Right atrium auricular region (tissue), 2 donors: ENCODE measurements at regions not wholly inside any gene's neighbourhood (a gene's known extent, or its start where the extent isn't known, plus 50 kb on each side); places are given as distances from the start of the nearest gene placed in this dataset.

Source experiments
- DNase-seq: peaks from one replicate; pipeline ENCODE4 v3.0.0-alpha.2; 2019; ENCODE audit warnings: low spot score
- H3K27ac ChIP-seq, 2 donors: fragments of 200-600 bp; sonication (generic); 1 replicate in 1 of 2; 2 replicates in 1 of 2; pipeline ENCODE4 v1.5.1; 2016 to 2019
- H3K27me3 ChIP-seq, 2 donors: fragments of 200-600 bp; sonication (generic); one replicate each; pipeline versions ENCODE4 v1.5.1 to v1.6.0; 2017 to 2019
- H3K36me3 ChIP-seq: fragments of 200-600 bp; sonication (generic); one replicate; pipeline ENCODE4 v1.5.1; 2016
- H3K4me1 ChIP-seq, 2 donors: fragments of 200-600 bp; sonication (generic); one replicate each; pipeline versions ENCODE4 v1.5.1 to v1.6.0; 2017 to 2019
- H3K4me3 ChIP-seq, 2 donors: fragments of 200-600 bp; sonication (generic); 1 replicate in 1 of 2; 2 replicates in 1 of 2; pipeline ENCODE4 v1.5.1; 2017 to 2019; ENCODE audit warnings: mild to moderate bottlenecking in 1 of 2, moderate library complexity in 1 of 2
- H3K9me3 ChIP-seq, 2 donors: fragments of 200-600 bp; sonication (generic); one replicate each; pipeline ENCODE4 v1.5.1; 2019
- TF ChIP-seq, protein P1 (sequence below), 2 donors: fragments of 200-600 bp; sonication (generic); IDR thresholded peaks; one replicate each; pipeline ENCODE4 v1.5.1; 2019; ENCODE audit warnings: antibody characterized with exemption in 2 of 2

DNA sequence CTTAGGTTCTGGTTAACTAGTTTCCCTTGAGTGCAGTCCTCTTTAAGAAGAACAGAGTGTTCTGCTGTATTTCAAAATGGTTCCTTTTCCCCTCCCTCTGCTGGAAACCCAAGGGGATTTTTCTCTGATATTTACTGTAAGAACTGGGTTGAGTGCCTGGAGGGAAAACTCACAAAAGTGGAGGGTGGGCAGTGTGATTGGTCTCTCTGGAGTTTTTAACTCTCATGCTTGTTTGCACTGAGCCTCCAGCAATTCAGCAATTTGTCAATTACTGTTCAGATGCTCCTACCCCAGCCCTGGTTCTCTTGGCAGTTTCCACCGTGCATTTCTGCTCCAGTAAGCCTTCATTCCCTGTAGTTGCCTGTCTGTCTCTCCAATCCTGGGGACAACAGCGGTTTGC, 273.4 kb upstream of the SORCS1 start:
- TF ChIP-seq, protein P1, sequence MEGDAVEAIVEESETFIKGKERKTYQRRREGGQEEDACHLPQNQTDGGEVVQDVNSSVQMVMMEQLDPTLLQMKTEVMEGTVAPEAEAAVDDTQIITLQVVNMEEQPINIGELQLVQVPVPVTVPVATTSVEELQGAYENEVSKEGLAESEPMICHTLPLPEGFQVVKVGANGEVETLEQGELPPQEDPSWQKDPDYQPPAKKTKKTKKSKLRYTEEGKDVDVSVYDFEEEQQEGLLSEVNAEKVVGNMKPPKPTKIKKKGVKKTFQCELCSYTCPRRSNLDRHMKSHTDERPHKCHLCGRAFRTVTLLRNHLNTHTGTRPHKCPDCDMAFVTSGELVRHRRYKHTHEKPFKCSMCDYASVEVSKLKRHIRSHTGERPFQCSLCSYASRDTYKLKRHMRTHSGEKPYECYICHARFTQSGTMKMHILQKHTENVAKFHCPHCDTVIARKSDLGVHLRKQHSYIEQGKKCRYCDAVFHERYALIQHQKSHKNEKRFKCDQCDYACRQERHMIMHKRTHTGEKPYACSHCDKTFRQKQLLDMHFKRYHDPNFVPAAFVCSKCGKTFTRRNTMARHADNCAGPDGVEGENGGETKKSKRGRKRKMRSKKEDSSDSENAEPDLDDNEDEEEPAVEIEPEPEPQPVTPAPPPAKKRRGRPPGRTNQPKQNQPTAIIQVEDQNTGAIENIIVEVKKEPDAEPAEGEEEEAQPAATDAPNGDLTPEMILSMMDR (IDR thresholded peaks at IDR 0.05) = no peak
- H3K36me3 ChIP-seq = no peaks in the 10 kb centered on the region
- H3K9me3 ChIP-seq = no peaks in the 10 kb centered on the region
- H3K27me3 ChIP-seq = no peaks in the 10 kb centered on the region
- H3K27ac ChIP-seq = no peak overlapping the region
- H3K4me3 ChIP-seq = no peak overlapping the region
- DNase-seq = no peak
- H3K4me1 ChIP-seq = no peaks in the 10 kb centered on the region

DNA sequence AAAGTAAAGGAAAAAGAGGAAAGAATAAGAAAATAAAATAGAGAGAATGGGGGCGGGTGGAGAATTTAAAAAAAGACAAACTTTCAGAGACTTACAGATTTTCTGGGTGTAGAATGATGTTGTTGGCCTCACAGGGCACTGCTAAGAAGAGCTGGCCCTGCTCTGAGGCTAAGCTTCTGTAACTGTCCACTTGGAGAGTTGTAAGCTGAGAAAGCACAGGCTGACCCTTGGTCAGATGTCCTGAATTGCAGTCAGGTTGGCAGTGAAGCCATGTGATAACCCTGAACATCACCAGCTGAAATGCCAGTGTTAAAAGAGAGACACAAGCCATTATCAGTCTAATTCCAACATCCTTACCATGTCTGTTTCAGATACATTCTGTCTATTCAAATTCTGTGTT, 272.1 kb upstream of the SORCS1 start:
- TF ChIP-seq, protein P1 (IDR thresholded peaks at IDR 0.05) = no peak
- Histone ChIP-seq H3K27ac (no peak overlapping the region), H3K9me3 (no peaks in the 10 kb centered on the region), H3K36me3 (no peaks in the 10 kb centered on the region), H3K4me1 (no peaks in the 10 kb centered on the region), H3K4me3 (no peak overlapping the region), H3K27me3 (no peaks in the 10 kb centered on the region)
- no peak for DNase-seq

DNA sequence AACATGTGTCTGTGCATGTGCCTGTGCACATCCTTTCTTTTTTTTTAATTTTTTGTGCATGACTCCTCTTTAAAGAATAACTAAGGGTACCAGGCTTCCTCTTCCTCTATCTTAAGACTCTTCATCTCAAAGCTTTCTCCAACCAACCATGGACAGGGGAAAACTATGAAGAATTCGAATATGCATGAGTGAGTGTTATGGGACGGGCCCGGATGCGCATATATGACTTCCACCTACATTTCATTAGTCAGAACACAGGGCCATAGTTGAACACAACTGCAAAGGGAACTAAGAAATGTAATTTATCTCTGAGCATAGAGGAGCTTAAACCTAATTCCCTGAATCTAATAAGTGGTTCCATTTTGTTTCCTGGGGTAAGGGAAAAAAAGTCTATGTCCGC, 270.3 kb upstream of the SORCS1 start:
- Histone ChIP-seq H3K27me3 (no peaks in the 10 kb centered on the region), H3K4me1 (no peaks in the 10 kb centered on the region), H3K4me3 (no peak overlapping the region), H3K9me3 (no peaks in the 10 kb centered on the region), H3K36me3 (no peaks in the 10 kb centered on the region), H3K27ac (no peak overlapping the region)
- no peak for DNase-seq
- TF ChIP-seq, protein P1 (IDR thresholded peaks at IDR 0.05) = no peak

DNA sequence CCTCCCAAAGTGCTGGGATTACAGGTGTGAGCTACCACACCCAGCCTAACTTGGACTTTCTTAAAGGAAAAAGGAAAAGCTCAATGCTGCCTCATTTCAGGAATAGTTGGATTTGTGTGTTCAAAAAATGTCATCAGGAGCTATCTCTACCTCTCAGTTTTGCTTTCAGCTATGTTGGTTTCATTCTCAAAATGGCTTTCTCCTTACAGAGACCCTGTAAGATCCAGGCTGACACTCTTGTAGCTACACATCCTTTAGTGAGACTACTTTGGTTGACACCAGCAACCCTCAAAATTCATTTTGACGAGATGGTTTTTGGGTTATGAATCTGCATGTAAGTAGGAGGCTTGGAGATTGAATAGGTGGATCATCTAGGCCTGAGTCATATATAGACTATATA, 269.7 kb upstream of the SORCS1 start:
- Histone ChIP-seq H3K27me3 (no peaks in the 10 kb centered on the region), H3K27ac (no peak overlapping the region), H3K4me1 (no peaks in the 10 kb centered on the region), H3K36me3 (no peaks in the 10 kb centered on the region), H3K9me3 (no peaks in the 10 kb centered on the region), H3K4me3 (no peak overlapping the region)
- TF ChIP-seq, protein P1 (IDR thresholded peaks at IDR 0.05) = no peak
- no peak for DNase-seq

DNA sequence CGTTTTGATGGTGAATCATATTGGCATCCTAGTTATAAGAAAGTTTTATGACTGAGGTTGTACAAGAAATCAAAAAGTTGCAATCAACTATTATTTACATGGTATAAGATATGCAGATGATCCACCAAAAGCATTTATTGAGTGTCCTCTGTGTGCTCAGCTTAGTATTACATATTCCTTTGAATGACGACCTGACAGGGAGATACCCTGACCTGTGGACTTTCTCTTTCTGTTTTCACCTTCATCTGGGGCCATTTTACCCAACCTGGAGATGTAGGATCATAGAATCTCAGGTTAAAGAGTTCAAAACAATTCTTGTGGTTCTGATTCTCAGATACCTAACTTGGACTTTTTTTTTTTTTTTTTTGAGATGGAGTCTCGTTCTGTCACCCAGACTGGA, 269.1 kb upstream of the SORCS1 start:
- no peak overlapping the region for H3K4me3 ChIP-seq
- TF ChIP-seq, protein P1 (IDR thresholded peaks at IDR 0.05) = no peak
- no peak overlapping the region for H3K27ac ChIP-seq
- no peaks in the 10 kb centered on the region for H3K4me1 ChIP-seq
- H3K36me3 ChIP-seq = no peaks in the 10 kb centered on the region
- H3K27me3 ChIP-seq = no peaks in the 10 kb centered on the region
- H3K9me3 ChIP-seq = no peaks in the 10 kb centered on the region
- DNase-seq = no peak

DNA sequence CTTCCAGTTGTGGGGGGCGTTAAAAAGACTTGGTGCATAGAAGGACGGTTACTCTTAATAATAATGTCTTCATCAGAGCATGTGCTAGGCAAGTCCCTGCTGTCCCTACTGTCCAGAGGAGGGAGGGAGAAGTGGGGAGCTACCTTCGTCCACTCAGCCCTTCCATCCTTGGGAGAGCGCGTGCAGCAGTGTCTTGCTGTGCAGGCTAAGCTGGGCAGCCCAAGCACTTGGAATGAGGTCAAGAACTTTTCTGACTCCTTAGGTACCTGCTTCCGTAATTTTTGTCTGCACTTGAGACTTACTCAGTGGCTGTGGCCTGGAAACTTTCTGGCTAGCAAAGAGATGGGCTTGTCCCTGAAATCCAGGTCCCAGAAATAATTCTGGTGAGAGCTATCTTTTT, 265.9 kb upstream of the SORCS1 start:
- H3K36me3 ChIP-seq = no peaks in the 10 kb centered on the region
- H3K4me3 ChIP-seq = no peak overlapping the region
- H3K9me3 ChIP-seq = no peaks in the 10 kb centered on the region
- TF ChIP-seq, protein P1 (IDR thresholded peaks at IDR 0.05) = no peak
- no peak overlapping the region for H3K27ac ChIP-seq
- H3K27me3 ChIP-seq = no peaks in the 10 kb centered on the region
- H3K4me1 ChIP-seq = no peaks in the 10 kb centered on the region
- DNase-seq = no peak
